ENCODE measurements at regions not wholly inside any gene's neighbourhood (a gene's known extent, or its start where the extent isn't known, plus 50 kb on each side); places are given as distances from the start of the nearest gene placed in this dataset.

DNA sequence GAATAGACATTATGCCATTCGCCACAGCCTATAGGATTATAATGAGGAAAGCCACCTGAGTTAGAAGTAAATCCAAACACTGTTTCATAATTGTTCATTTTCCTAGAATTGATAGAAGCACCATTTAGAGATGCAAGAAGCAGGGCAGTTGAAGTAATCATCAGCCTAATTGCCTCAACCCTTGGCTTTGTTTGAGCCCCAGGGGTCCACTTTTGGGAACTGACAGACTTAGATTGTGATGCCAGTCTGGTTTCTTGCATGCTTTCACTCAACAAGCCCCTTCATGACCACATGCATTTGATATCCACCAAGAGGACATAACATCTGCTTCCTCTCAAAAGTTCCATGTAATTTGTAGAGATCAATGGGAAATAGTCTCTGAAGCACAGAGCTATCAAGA lies 97.2 kb upstream of the COL8A1 start:
- no peak for DNase-seq

DNA sequence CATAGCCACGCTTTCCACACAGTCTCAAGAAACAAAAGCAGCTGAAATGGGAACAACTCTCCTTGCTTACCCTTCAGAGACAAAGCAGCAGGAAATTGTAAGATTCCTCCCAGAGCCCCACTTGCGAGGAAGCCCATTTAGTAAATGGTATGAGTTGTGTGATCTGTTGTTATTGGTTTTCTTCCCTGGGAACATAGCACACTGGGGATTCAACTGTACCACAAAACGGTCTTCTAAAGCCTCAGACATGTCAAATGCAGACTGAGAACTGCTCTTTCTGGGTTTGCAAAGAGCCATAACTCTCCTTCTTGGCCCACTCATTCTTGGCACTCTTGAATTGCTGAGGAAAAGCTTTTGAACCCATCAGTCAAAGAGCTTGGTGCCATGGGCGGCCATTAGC lies 101.0 kb upstream of the COL8A1 start:
- DNase-seq: no peak

DNA sequence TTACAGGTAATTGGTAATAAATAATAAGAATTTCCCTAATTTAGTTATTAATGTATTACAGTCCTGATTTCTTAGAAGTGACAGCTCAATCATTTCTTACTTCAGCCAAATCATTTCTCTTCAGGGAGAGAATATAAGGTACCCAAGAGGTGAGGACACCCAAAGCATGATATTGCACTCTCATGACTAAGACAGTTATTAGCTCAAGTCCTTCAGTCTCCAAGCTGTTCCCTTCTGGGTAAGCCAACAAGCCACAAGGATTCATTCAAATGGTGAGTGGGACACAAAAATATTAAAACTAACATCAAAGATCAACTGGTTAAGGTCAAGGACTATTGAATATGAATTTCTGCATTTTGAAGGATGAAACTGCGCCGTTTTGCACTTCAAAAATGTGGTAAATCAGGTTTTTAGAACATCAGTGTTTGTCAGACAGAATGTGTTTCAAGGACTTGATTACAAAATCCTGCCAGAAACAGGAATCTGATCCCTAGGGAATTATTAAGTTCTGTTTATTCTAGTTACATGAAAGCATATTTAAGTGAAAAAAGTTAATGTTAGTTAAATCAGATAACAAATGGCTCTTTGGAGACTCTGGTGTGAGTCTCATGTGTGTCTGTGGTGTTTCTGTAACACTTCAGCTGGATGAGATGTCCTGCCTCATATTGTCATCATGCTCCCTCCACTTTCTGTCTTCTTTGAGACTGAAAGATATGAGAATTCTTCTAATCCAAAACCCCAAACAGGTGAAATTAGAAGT lies 101.7 kb upstream of the COL8A1 start:
- DNase-seq: no peak

DNA sequence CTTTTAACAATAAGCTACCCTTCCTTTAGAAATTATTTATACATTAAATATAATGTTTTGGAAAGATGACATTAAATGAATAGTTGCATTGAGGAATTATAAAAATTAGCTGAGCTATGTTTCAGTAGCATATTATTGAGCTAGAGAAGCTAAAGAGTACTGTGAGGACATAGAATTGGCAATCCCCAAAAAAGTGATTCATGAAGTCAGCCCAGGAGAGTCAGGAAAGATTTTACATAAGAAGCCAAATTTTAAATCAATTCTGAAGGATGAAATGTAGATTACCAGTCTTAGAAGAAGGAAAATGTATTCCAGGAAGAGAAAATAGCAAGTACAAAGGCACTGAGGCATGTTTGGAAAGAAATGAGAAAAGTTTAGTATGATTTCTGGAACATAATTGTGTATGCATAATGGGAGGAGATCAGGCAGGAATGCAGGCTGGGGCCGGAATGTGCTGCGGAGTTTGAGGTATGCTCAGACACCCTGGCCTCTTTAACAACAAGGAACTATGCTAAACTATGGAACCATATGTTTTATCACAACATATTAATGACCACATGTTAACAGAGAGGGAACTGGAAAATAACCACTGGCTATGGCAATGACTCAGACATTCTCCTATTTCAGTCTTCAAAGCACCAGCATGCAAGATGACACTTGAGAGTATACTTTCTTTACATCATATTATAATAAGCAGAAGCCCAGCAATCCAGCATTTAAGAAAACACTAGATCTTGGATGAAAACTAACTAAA lies 103.3 kb upstream of the COL8A1 start:
- peak; percentile 49 for DNase-seq

DNA sequence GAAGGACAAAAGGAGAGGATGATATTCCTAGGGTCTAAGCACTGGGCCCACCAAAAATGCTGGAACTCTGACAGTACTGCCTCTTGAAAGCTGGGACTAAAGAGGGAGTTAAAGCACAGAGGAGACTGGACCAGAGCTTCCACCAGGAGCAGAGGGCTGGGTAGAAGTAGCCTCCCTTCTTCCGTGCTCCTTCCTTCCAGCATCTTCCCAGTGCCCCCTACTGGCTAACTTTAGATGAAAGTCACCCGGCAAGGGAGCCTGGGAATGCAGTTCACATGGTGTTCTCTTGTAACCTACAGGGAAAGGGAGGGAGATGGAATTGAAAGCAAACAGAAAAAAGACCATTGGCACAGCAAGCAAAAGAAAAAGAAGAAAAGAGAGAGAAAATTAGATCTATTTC lies 106.1 kb upstream of the COL8A1 start:
- DNase-seq: peak; percentile 27

DNA sequence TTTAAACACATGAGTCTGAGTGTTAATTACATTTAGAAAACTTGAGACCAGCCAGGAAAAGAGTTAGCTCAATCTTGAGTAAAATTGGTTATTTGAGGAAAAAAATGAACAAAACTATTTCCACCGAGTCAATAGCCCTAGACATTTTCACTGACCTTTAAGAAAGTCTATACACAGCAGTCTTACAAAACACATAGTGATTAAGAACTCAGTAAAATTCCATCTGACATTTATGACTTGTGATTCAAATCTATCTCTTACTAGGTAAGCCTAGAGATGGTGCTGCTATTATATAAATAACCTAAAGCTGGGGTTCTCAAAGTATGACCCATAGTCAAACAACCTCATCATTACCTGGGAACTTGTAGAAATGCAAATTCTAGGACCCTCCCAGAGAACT lies 109.1 kb upstream of the COL8A1 start:
- no peak for DNase-seq

DNA sequence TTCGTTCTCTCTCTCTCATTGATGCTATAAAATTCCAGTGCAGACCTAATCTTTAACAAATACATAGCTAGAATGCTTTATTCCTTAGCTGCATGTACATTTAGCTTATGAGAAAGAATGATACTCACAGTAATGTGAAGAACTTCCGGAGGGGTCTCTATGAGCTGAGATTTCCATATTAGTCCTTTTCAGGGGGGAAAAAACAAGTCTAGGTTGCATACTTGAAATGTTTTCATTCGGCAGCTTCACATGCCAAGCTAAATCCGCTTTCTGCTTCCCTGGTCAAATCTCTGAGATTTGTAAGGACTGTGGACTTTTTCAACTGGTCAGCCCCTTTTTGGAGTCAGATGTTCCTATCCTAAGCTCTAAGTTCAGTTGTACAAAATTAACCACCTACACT lies 111.5 kb upstream of the COL8A1 start:
- no peak for DNase-seq

DNA sequence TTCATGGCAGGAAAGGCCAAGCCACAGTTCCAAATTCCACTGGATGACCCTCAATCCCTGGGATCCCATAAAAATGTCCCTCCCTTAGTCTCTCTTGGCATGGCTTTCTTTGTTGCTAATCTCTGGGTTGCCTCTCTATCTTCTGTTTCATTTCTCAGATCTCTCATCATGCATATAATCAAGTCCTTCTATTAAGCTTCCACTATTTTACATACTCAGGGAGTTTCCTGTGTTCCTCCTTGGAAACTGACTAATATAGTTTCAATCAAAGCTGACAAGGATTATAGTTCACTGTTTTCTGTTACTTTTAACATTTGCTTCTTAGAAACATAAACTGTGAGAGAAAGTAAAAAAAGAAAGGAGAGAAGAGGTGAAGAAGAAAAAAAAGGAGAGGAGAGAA lies 113.8 kb upstream of the COL8A1 start:
- no peak for DNase-seq

DNA sequence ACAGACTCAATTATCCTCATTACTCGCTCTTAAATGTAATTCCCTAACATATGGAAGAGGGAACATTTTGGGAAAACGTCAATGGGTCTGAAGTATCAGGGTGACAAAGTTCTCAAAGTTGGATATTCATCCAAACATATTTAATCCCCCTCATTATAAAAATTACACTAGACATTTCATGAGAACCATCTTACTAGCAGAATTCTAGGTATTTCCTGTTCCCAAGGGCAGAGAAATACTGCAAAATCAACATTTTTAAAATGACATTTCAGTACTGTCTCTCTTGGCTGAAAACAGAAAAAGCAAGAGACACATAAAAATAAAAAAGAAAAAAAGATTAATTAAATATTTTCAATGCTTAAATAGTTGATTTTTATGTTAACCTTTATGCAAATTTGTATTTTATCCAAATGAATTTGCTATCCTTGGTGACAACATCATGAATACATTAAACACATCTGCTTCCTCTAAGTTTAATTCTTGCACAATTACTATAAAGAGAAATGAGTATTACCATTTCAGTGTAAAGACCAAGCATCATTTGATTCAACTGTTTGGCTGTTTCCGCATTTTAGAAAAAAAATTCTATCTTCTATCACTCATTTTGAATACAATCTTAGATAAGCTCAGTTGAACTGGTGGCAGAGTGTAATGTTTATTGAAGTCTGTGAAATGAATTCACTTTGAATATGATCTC lies 114.8 kb upstream of the COL8A1 start:
- no peak for DNase-seq

DNA sequence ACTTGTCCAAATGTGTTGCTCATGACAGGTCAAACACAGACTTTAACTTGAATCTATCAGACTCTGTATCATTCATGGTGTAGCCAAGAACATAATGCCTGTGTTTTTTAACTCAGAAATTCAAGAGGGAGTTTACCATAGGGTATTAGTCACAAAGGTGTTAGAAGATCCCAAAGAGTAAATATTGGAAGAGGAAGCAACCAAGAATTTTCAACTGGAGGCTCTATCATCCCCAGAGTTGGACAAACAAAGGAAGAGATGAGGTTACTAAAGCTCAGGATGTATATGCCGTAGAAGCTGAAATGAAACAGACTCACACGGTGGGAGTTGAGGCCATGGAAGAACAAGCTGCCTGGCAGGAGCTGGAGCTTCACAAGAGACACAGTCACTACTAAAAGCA lies 116.2 kb upstream of the COL8A1 start:
- no peak for DNase-seq

DNA sequence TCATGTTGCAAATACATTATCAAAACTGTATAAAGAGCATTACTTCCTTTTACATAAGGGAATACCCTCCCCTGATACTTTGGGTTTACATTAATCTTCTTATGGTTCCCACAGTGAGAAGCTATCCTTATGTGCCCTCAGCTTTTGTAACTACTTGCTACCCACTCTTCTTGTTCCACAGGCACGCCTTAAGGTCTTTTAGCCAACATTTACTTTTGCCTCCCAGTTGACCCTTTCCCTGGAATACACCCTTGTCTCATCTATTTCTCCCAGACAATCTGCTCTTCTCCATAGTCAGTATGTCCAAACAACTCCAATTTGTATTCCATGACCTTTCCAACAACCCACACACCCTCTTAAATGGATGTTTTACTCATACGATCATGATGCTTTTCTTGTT lies 116.8 kb upstream of the COL8A1 start:
- DNase-seq: no peak

DNA sequence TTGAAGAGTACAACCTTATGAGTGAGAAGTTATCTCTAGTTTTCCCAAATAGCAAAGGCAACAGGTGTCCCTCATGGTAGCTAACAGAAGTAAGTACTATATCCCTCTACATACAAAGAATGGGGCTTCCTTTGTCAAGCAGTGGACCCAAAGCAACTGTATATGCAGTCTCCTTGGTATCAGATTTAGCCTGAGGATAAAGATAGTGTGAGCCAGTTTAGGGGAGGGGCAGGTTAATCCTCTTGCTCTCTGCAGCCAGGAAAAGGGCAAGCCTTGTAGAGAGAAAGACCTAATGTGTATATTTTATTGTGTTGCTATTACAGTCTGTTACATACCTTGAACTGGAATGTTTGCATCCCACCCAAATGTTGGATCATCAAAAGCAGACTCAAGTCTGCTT lies 117.9 kb upstream of the COL8A1 start:
- no peak for DNase-seq

DNA sequence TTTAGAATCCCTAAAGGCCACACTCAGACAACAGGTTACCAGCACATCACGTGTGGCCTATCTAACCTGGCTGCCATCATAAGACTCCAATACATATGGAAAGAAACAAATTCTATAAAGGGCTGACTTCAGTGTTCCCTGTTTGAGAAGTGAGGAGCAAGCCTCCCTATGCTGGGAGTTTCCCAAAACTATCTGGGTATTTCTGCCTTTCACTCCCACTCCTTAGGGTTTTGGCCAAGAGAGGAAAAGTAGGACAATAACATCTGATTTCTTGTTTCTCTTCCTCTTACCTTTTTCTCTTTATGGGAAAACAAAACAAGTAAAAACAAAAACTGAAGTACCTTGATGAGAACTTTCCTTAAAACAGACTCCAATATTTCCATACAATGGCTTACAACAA lies 121.5 kb upstream of the COL8A1 start:
- no peak for DNase-seq

DNA sequence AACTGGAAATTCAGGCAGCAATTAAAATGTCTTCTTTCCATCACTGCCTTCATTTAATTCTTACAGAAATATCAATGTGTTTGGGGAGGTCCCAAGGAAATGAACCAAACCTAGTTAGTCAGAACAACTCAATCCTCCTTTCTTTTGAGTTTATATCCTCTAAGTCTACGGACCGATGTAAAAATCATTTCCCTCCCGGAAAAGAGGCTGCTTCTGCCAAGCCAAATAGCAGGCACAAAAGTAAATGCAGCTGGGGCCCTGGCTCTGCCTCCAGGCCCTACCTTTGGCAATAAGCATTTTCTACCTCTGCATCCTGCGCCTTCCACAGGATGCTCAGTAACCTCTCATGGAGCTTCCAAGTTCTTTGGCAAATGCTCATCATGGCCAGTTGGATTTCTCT lies 122.5 kb upstream of the COL8A1 start:
- no peak for DNase-seq

DNA sequence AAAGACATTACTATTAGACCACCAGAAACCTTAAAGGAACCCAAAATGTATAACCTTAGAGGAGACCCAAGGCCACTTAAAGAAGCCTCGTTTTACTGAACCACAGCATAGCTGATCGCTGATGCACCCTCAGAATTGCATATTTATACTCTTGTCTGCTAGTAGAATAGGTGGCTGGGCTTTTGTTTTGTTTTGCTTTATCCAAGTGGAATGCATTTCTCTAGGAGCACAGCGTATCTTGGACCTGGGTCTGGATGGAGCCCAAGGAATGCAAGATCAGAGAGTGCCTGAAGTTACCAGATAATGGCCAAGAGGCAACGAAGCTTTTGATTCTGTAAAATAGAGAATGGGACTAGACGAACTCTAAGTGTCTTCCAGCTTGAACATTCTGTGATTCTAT lies 129.2 kb upstream of the COL8A1 start:
- no peak for DNase-seq

DNA sequence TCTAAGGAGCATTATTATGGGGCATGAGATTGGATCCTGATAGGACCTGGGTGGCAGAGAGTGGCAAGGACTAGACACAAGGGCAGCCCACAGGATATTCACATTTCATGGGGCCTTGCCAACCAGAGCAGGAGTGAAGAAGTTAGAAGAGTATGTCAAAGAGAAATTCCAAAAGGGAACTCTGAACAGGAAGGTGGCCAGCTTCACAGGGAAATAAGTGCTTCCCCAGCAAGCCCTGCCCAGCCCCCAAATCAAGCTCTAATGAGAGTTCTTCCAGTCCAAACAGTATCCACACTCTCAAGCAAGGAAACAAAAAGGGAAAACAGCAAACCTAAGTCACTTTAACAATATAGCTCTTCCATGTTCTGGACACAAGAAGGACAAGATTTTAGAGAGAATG lies 130.2 kb upstream of the COL8A1 start:
- no peak for DNase-seq

DNA sequence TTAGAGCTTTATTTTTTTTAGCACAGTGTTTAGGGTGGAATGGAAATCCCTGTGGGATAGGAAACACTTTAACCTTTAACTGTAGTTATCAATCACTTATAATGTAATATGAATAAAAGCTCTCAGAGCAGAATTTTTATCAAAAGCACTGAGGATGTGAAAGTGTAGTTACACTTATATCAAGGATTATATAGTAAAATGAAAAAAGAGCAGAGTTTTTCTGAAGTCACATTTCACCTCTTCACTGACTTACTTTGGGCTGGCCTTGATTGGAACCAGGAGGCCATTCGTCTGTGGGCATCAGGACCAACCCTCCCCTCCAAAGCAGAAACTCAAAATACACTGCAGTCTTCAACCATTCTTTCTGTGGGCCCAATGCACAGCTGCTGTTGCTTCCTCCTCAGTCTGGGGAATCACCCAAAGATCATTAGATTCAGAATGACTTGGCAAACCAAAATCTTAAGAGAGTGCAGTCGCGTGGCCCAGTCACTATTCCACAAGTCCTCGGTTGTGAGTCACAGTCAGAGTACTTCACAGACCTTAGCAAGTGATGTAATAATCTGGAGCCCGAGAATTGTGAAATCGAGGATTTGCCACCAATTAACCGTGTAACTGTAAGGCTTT lies 132.6 kb upstream of the COL8A1 start:
- DNase-seq: peak; percentile 70

DNA sequence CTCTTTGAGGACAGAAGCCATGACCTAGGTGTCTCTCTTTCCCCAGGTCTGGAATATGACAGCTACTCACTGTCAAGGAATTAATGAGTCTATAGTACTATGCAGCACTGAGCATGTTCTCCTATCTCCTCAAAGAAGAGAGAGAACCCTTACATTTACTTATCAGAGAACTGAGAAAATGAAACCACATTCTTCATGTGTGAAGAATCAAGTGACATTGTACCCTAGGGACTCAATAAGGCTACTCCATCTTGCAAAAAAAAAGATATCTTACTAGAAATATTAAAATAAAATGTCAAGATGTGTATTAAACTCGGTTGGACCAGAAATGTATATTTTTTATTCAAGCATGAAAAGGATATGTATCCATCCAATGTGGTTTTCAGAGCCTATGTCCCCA lies 133.2 kb upstream of the COL8A1 start:
- no peak for DNase-seq

DNA sequence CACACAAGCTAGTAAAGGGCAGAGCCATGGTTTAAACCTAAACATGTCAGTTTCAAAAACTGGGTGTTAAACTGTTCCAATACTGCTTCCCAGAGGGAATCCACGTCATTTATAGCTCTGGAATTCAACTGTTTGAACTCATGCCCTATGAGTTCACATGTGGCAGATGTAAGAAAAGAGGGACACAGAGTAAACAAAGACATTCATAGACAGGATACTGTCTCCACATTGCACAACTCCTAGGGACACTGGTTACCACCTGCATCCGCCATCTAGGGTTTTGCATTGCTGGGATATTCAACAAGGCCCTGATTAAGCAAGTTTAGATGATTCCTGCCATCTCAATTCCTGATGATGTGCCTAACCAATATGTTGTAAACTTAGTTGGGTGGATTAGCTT lies 134.1 kb upstream of the COL8A1 start:
- DNase-seq: no peak

DNA sequence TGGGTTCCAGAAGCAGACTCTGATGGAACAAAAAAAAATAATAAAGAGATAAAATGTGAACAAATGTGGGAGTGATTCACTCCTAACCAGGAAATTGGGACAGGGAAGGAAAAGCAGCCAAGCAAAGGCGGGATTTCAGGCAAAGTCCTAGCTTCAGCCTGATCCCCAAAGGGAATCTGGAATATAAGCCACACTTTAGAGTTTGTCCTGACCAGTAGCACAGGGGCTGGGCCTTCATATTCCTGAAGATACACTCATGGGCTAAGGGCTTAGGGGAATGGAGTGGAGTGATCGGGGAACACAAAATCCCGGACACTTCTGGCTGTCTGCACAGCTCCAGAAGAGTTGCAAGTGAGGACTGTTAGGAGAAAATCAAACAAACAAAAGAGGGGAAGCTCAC lies 135.0 kb upstream of the COL8A1 start:
- DNase-seq: no peak

DNA sequence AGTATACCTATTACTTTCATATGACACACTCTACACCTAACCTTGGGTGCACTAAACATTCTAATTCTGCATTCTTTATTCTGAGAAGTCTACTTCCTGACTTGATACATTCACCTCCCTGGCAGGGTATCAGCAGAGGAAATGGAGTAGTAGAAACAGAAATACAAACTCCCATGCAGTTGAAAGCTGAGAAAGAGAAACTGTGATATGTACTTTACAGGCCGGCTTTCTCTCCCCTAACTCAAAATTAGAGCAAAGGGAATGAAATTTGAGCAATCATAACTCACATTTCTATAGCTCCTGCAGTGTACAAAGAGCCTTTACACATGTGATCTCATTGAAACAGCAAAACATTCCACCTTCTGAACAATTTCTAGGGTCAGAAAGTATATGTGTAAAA lies 135.5 kb upstream of the COL8A1 start:
- DNase-seq: no peak

DNA sequence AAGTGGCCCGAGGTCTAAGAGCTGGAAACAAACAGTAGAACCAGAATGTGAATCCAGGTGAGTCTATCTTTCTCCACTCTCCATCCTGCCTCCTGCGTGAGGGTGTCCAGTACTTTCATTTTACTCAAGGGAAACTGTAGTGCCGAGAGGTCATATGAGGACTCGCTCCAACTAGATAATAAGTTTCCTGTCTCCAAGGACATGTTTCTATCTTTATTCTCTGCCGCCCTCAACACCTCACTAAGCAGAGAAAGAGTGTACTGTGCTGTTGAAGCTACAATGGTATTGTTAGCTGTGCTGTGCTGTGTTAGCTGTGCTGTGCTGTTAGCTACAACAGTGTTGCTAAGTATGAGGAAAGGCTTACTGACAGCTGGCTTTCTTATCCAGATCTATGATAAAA lies 137.9 kb upstream of the COL8A1 start:
- DNase-seq: no peak

DNA sequence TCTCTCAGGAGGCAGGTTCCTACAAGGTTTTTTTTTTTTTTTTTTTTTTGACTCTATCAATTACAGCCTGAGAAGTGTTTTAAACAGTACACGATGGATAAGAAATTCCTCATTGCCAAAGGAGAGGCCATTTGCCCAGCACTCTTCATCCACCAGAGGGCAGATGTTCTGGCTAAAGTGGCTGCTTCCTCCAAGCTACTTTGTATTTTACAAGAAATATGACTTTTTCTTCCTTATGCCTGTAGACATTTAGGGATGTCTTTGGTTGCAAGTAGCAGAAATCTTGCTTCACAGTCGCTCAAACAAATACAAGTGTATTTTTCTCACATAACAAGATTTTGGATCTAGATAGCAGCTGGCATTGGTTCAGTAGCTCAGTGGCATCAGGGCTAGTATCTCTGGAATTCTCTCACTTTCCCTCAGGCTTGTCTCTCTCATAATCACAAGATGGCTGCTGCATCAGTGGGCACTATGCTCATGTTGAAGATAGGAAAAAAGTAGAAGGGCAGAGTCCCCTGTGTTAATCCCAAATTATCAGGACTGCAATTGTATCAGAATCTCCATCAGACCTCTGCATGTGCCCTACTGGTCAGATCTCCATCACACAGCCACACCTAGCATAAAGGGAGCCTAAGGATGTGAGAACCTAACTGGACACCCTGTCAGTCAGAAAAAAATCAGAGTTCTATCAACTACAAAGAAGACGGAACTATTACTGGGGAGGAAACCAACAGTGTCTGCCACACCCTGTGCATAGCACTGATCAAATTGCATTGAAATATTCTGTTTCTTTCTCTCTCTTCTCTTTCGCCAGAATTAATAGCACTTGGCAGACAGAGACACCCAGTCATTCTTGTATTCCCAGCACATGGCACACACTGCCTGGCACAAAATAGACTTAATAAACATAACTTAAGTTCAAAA lies 138.9 kb upstream of the COL8A1 start:
- DNase-seq: no peak
